ENCODE measurements at regions not wholly inside any gene's neighbourhood (a gene's known extent, or its start where the extent isn't known, plus 50 kb on each side); places are given as distances from the start of the nearest gene placed in this dataset.
"Not testable (repeated sequence)": the region's sequence is repeated elsewhere in the genome, so short reads cannot be mapped to it uniquely, and the experiment has no call there.

DNA sequence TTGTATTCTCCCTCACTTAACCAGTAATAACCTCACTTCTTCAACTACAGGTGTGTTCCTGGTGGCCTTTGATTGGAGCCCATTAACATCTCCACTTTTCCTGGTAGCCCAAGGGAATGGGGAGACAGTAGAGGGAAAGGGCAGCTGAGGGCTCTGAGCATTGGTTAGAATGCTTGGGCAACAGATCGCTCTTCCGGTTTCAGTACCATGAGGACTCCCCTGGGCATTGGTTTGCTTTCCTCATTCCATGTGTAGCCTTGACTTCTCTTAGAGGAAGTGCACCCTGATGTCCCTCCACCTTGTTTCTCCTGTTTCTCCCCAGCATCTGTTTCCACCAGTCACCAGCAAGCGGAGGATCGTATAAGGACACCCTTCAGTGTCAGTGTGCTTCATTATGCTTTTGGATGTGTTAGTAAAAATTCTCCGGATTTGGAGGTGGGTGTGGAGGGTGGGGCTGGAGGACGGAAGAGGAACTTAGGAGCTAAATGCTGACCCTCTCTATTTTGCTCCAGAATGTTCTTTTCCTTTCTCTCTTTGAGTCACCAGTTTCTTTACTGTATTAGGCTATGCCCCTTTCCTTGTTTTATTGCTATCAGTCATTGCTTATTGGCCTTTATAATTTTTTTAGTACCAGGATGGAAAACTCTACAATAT, 50.6 kb upstream of the ZNG1B start:
- Mint-ChIP-seq H3K4me1 (peaks cover 15% of the 10 kb centered on the region), H3K27me3 (peaks cover 34% of the 10 kb centered on the region)
- not testable (repeated sequence) for H3K36me3 Mint-ChIP-seq, H3K9me3 Mint-ChIP-seq, H3K4me3 Mint-ChIP-seq, DNase-seq, H3K27ac Mint-ChIP-seq
- CTCF ChIA-PET, result interaction anchor here (1.2 kb wide), 1 partner anchor 249 kb away, joined by 3 read pairs; no protein-coding TSS in a partner anchor

DNA sequence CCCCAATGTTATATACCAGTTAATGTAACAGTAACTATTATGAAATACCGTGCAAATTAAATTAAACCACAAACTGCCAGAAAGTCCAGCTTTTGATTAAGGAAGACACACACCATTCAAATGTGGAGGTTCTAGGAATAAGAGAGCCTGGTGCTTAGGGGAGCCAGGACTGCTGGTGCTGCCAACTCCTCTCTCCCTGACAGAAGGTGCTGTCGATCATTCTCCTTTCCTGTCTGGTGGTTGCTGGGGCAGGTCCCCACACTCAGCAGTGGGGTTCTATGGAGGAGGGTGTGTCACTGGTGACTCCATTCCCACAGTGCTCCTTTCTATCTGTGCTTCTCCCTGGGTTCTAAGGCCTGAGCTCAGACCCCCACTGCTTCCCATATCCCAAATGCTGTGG, 57.9 kb upstream of the ZNG1B start:
- H3K4me3 Mint-ChIP-seq, DNase-seq, H3K9me3 Mint-ChIP-seq, H3K4me1 Mint-ChIP-seq, H3K27ac Mint-ChIP-seq, H3K36me3 Mint-ChIP-seq: not testable (repeated sequence)
- H3K27me3 Mint-ChIP-seq, result peaks cover 26% of the 10 kb centered on the region
- CTCF ChIA-PET, result interaction anchor here (0.7 kb wide), 1 partner anchor 9 kb away, joined by 4 read pairs; no protein-coding TSS in a partner anchor

DNA sequence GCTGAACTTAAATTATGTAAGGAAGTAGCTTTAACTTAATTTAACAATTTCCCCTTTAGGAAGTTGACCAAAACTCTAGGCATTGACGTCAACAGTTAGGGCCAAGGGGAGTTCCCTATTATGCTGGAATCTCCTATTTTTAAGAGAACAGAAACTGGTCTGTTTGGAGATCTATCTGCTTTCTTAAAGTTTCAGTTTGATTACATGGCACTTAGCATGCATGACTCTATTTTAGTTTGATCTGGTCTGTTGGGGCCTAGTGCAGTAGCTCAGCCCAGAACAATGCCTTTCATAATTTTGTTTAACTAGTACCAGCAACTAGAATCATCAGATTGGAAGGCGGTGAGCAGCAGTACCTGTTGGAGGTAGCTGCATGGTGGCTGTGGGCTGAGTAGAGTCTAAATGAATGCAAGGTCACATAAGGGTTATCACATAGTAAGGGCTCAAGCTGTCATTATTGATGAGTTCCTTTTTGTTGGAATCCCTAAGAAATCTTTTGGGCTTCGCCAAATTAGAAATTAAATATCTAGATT, 60.5 kb upstream of the ZNG1B start:
- Mint-ChIP-seq H3K36me3 (no peaks in the 10 kb centered on the region), H3K4me1 (peaks cover 4% of the 10 kb centered on the region), H3K27ac (no peak overlapping the region), H3K9me3 (no peaks in the 10 kb centered on the region), H3K27me3 (peaks cover 18% of the 10 kb centered on the region), H3K4me3 (no peak overlapping the region)
- CTCF ChIA-PET, result interaction anchor here (1.0 to 2.9 kb wide), 4 partner anchors 9 to 127 kb away, joined by 3 to 10 read pairs (median 4); no protein-coding TSS in a partner anchor
- no peak for DNase-seq

DNA sequence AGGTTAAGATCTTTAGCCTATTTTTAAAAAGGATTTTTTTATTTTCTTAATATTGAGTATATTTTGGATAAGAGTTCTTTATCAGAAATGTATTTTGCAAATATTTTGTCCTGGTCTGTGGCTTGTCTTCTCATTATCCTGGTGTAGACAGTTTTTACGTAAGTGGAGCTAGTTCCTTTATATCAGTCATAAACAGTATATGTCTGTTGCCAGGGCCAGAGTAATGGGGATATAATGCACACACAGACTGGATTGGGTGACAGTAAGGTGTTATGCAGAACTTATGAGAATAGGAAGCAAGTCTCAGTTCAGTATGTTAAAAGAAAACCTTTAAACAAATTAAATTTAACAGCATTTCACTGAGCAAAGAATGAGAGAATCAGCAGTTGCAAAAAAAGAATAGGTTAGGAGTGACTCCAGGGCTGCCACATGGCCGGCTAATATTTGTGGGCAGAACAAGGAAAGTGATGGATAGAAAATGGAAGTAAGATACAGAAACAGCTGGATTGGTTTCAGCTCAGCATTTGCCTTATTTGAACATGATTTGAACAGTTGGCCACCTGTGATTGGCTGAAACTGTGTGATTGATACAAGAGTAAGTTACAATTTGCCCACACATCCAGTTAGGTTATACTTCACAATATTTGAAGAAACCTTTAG, 61.1 kb upstream of the ZNG1B start:
- no peaks in the 10 kb centered on the region for H3K9me3 Mint-ChIP-seq
- peaks cover 15% of the 10 kb centered on the region for H3K27me3 Mint-ChIP-seq
- H3K4me3 Mint-ChIP-seq, result no peak overlapping the region
- no peak overlapping the region for H3K27ac Mint-ChIP-seq
- H3K4me1 Mint-ChIP-seq, result peaks cover 4% of the 10 kb centered on the region
- CTCF ChIA-PET, result interaction anchor here (1.0 to 2.9 kb wide), 4 partner anchors 9 to 127 kb away, joined by 3 to 10 read pairs (median 4); no protein-coding TSS in a partner anchor
- no peak for DNase-seq
- H3K36me3 Mint-ChIP-seq, result no peaks in the 10 kb centered on the region

DNA sequence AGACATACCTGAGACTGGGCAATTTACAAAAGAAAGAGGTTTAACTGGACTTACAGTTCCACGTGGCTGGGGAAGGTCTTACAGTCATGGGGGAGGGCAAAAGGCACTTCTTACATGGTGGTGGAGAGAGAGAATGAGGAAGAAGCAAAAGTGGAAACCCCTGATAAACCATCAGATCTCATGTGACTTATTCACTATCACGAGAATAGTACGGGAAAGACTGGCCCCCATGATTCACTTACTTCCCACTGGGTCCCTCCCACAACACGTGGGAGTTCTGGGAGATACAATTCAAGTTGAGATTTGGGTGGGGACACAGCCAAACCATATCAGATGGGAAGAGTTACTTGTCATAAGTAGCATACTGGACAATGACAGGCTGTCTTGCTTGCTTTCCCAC, 62.6 kb upstream of the ZNG1B start:
- H3K9me3 Mint-ChIP-seq, CTCF ChIA-PET: not testable (repeated sequence)

DNA sequence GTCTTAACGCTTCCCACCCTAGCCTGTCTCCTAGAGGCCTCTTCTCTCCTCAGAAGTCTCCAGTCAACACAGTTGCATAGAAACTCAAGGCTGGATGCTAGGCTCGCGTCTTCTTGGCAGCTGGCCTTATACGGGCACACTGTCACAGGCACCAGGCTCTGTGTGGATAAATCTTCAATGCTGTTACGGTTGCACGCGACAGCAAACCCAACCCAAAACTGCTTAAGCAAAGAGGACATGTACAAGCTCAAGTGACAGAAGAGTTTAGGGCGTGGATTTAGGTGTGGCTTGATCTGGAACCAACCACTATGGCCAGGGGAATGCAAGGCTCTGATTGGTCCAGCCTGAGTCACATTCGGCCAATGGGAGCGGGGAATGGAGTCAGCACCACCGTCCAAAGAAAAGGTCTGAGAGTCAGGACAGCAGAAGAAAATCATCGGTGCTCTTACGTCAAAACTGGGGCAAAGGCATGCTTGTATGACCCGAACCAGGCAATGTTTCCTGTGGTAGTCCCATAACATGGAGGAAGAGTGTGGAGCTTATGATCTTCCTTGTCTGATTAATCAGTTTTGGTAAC, 65.1 kb upstream of the ZNG1B start:
- not testable (repeated sequence) for H3K9me3 Mint-ChIP-seq, H3K36me3 Mint-ChIP-seq, H3K27ac Mint-ChIP-seq, H3K27me3 Mint-ChIP-seq, DNase-seq, H3K4me3 Mint-ChIP-seq, H3K4me1 Mint-ChIP-seq
- CTCF ChIA-PET, result interaction anchor here (1.1 to 3.2 kb wide), 4 partner anchors 14 to 292 kb away, joined by 3 to 37 read pairs (median 4); no protein-coding TSS in a partner anchor

More for the DNA sequence above, 62.6 kb upstream of the ZNG1B start:
- not testable (repeated sequence) for H3K27me3 Mint-ChIP-seq, DNase-seq, H3K27ac Mint-ChIP-seq, H3K4me1 Mint-ChIP-seq, H3K36me3 Mint-ChIP-seq, H3K4me3 Mint-ChIP-seq

DNA sequence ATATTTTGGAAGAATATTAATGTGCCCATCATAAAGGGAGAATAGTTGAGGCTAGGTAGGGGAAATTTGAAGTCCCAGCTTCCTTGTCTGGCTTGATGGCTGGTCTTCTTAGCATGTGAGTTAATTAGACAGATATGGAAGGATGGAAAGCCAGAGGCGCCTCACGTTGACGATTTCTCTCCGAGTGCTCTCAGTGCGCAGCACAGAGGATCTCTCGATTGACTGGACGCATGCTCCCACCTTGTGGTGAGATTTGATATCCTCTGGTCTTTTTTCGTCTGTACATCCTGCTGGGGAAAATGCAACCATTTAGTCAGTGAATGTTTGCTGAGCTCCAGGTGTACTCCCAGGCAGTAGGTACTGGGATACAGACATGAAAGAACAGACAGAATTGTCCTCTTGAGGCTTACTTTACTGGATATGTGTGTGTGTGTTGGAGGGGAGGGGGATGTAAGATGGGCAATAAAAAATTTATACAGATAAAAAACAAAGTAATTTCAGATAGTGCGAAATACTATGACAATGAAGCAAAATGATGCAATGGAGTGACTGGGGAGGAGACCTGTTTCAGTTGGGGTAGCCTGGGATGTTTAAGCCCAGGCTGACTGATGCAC, 66.9 kb upstream of the ZNG1B start:
- CTCF ChIA-PET, result interaction anchor here (0.8 to 3.2 kb wide), 20 partner anchors 9 to 295 kb away, joined by 3 to 37 read pairs (median 3); no protein-coding TSS in a partner anchor
- Mint-ChIP-seq H3K27me3 (peaks cover 15% of the 10 kb centered on the region), H3K4me1 (peaks cover 7% of the 10 kb centered on the region), H3K4me3 (no peak overlapping the region), H3K36me3 (no peaks in the 10 kb centered on the region), H3K9me3 (no peaks in the 10 kb centered on the region), H3K27ac (no peak overlapping the region)
- DNase-seq, result peak; percentile 82

DNA sequence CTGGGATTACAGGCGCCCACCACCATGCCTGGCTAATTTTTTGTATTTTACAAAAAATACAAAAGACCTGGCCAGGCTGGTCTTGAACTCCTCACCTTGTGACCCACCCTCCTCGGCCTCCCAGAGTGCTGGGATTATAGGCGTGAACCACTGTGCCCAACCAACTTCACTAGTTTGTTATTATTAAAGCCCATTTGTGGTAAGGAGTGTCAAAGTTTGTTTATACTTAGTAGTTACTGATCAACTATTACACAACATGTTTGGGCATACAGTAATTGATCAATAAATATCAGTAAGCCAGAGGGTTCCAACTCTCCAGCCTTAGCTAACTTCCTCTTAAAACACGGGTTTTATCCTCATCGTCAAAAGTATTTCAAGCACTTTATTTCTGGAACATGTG, 67.5 kb upstream of the ZNG1B start:
- H3K9me3 Mint-ChIP-seq, result no peaks in the 10 kb centered on the region
- no peaks in the 10 kb centered on the region for H3K36me3 Mint-ChIP-seq
- peaks cover 7% of the 10 kb centered on the region for H3K4me1 Mint-ChIP-seq
- H3K27ac Mint-ChIP-seq, result no peak overlapping the region
- CTCF ChIA-PET, result interaction anchor here (0.8 to 3.2 kb wide), 16 partner anchors 12 to 290 kb away, joined by 3 to 37 read pairs (median 3); no protein-coding TSS in a partner anchor
- DNase-seq, result no peak
- peaks cover 15% of the 10 kb centered on the region for H3K27me3 Mint-ChIP-seq
- H3K4me3 Mint-ChIP-seq, result no peak overlapping the region

DNA sequence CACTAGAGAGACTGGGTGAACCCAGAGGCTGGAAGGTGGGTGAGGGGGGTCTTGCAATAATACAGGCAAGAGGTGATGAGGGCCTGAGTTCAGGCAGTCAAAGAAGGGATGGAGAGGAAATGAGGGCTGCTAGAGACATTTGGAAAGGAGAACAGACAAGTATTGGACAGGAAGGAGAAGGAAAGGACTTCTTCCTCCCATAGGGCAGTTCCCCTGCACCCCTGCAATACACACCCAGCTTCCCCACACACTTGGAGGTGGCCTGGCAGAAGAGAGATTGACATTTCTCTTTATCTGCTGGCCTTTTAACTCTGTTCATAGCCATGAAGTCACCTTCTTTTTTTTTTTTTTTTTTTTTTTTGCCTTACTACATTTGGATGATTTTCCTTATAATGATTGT, 68.9 kb upstream of the ZNG1B start:
- H3K9me3 Mint-ChIP-seq, DNase-seq, H3K27ac Mint-ChIP-seq, CTCF ChIA-PET, H3K36me3 Mint-ChIP-seq, H3K4me1 Mint-ChIP-seq, H3K4me3 Mint-ChIP-seq: not testable (repeated sequence)
- peaks cover 25% of the 10 kb centered on the region for H3K27me3 Mint-ChIP-seq

DNA sequence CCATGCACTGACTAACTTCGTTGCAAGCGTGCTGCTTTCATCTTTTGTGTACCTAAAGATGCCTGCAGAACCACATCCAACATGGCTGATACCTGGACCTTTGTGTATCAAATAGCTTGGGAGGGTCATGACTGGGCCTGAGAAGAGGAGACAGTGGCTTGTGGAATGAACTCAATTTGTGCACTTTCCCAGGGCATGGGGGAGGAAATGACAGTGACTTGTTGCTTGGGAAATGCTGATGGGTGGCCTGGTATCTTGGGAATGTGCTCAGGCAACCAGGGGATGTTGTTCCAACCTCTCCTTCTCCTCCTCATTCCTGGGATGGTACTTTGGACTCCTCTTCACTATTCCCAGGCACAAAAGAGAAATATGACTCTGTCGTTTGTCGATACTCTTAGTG, 70.7 kb upstream of the ZNG1B start:
- H3K36me3 Mint-ChIP-seq, H3K27ac Mint-ChIP-seq, H3K9me3 Mint-ChIP-seq, H3K4me1 Mint-ChIP-seq, DNase-seq, H3K4me3 Mint-ChIP-seq: not testable (repeated sequence)
- CTCF ChIA-PET, result interaction anchor here (1.2 kb wide), 1 partner anchor 118 kb away, joined by 3 read pairs; no protein-coding TSS in a partner anchor
- H3K27me3 Mint-ChIP-seq, result peaks cover 28% of the 10 kb centered on the region

DNA sequence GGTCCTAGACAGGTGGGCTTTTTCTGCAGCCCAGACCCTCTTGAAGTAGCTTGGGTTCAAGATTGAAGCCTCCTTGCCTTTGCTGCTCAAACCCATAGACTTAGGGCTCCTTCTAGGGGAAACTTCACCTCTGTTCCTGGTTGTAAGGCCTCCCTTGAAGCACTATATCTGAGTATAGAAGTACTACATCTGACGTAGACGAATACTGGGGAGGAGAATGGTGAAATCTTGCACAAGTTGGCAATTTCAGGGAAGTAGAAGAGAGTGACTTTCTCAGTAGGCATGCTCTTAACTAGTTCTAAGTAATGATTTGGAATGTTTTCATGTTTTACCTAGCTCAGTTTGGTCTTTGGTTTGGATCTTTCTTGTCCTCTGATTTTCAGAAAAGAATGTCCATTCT, 71.7 kb upstream of the ZNG1B start:
- DNase-seq, H3K4me3 Mint-ChIP-seq, H3K9me3 Mint-ChIP-seq, H3K4me1 Mint-ChIP-seq, H3K27ac Mint-ChIP-seq, H3K36me3 Mint-ChIP-seq: not testable (repeated sequence)
- peaks cover 28% of the 10 kb centered on the region for H3K27me3 Mint-ChIP-seq
- CTCF ChIA-PET, result interaction anchor here (1.2 to 2.1 kb wide), 3 partner anchors 117 to 286 kb away, joined by 3 to 12 read pairs (median 4); no protein-coding TSS in a partner anchor

DNA sequence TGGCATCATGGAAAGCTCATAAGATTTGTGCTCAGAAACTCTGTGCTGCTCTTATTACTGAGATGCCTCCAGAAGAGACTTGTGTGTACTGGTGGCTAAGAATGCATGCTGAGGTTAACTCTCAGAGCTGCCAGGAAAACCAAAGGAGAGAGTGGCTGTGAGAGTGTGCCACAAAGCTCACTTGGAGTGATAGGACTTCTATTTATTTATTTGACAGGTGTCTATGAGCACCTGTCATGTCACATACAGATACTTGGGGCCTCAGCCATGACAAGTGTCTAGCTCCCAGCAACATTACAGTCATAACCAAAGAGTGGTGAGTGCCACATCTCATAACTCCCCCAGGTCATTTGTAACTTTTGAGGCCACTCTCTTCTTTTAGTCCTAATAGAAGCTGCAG, 72.2 kb upstream of the ZNG1B start:
- not testable (repeated sequence) for H3K4me3 Mint-ChIP-seq, H3K9me3 Mint-ChIP-seq, DNase-seq, H3K36me3 Mint-ChIP-seq, H3K4me1 Mint-ChIP-seq, H3K27ac Mint-ChIP-seq
- CTCF ChIA-PET, result interaction anchor here (1.2 to 2.1 kb wide), 3 partner anchors 116 to 285 kb away, joined by 3 to 12 read pairs (median 4); no protein-coding TSS in a partner anchor
- H3K27me3 Mint-ChIP-seq, result peaks cover 28% of the 10 kb centered on the region

DNA sequence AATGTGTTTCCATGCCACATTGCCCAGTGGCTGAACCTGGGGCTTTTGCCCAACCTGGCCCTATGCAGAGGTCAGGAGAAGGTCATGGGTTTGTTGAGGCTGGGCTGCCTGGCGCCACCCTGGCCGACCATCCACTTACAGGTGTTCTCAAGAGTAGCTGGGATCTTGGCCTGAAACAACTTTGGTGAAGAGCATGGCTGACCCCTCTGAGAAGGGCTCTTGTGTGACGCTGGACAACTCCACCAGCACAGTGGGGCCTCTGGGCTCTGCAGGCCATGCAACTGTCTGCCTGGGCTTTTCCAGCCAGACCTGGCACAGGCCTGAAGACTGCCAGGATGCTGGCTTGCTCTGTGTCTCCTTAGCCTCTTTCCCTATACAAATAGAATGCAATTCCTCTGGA, 76.4 kb upstream of the ZNG1B start:
- H3K36me3 Mint-ChIP-seq, result no peaks in the 10 kb centered on the region
- CTCF ChIA-PET, result no interaction called here
- no peak overlapping the region for H3K4me3 Mint-ChIP-seq

DNA sequence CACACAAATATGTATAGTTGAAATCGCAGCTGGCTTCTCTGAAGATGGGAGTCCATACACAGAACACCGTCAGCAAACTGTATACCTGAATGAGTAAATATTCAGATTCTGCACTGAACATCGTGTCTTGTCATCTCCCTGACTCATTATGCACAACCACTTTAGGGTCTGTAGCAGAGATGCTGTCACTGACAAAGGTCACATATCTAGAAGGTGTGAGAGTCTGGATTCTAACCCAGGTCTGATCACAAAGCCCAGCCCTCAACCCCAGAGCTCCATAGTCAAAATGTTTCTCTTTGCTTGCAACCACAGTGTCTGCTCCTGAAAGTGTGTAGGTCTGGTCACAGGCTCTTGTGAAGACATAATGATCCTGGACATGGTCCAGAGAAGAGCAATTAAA, 78.3 kb upstream of the PAX8 start:
- Mint-ChIP-seq H3K9me3 (no peaks in the 10 kb centered on the region), H3K27me3 (peaks cover 23% of the 10 kb centered on the region), H3K27ac (no peak overlapping the region), H3K4me1 (peaks cover 18% of the 10 kb centered on the region), H3K4me3 (no peak overlapping the region), H3K36me3 (no peaks in the 10 kb centered on the region)
- CTCF ChIA-PET, result interaction anchor here (1.1 kb wide), 1 partner anchor 34 kb away, joined by 3 read pairs; no protein-coding TSS in a partner anchor
- no peak for DNase-seq

More for the DNA sequence above, 76.4 kb upstream of the ZNG1B start:
- DNase-seq, result no peak
- H3K4me1 Mint-ChIP-seq, result peaks cover 18% of the 10 kb centered on the region
- peaks cover 18% of the 10 kb centered on the region for H3K27me3 Mint-ChIP-seq
- no peaks in the 10 kb centered on the region for H3K9me3 Mint-ChIP-seq
- H3K27ac Mint-ChIP-seq, result no peak overlapping the region
